ENCODE measurements at regions not wholly inside any gene's neighbourhood (a gene's known extent, or its start where the extent isn't known, plus 50 kb on each side); places are given as distances from the start of the nearest gene placed in this dataset.

GRCh38 chr5:18560602-18561001 lies 926.3 kb downstream of the TAF11L14 start:
- no peak for TF ChIP-seq CTCF (IDR thresholded peaks at IDR 0.05)
- TF ChIP-seq POLR2A (IDR thresholded peaks at IDR 0.05): no peak

All from uterus (tissue), 2 donors.